MM.1S (cell line): ENCODE measurements at regions not wholly inside any gene's neighbourhood (a gene's known extent, or its start where the extent isn't known, plus 50 kb on each side); places are given as distances from the start of the nearest gene placed in this dataset.

ENCODE experiments used
- DNase-seq: peaks from one replicate; pipeline ENCODE4 v3.0.0-alpha.2; 2015
- H2AFZ ChIP-seq: fragments of 300-600 bp; sonication (generic); 2 replicates; pipeline ENCODE4 v1.6.0; 2016; ENCODE audit warnings: antibody characterized with exemption, low read length
- H3F3A ChIP-seq: fragments of 300-600 bp; sonication (generic); 2 replicates; pipeline ENCODE4 v1.6.1; 2016; ENCODE audit warnings: mild to moderate bottlenecking, antibody characterized with exemption, low read length, moderate library complexity, mixed read lengths; ENCODE audit not compliant: insufficient read depth
- H3K27ac ChIP-seq: fragments of 300-600 bp; sonication (generic); 2 replicates; pipeline ENCODE4 v1.5.1; 2016; ENCODE audit warnings: mild to moderate bottlenecking, low read length
- H3K27me3 ChIP-seq: fragments of 300-600 bp; sonication (generic); replicated peaks from 2 replicates; pipeline ENCODE4 v1.6.0; 2016; ENCODE audit warnings: low read length; ENCODE audit not compliant: insufficient read depth
- H3K36me3 ChIP-seq: fragments of 300-600 bp; sonication (generic); replicated peaks from 2 replicates; pipeline ENCODE4 v1.6.1; 2016; ENCODE audit warnings: mild to moderate bottlenecking, low read length, mixed read lengths; ENCODE audit not compliant: insufficient read depth
- H3K4me1 ChIP-seq: fragments of 300-600 bp; sonication (generic); 2 replicates; pipeline ENCODE4 v1.6.1; 2016; ENCODE audit warnings: low read length, mixed read lengths
- H3K4me2 ChIP-seq: fragments of 300-600 bp; sonication (generic); 2 replicates; pipeline ENCODE4 v1.6.0; 2016; ENCODE audit warnings: low read depth, low read length
- H3K4me3 ChIP-seq: fragments of 300-600 bp; sonication (generic); 2 replicates; pipeline ENCODE4 v1.5.1; 2016; ENCODE audit warnings: low read length, mixed read lengths
- H3K79me2 ChIP-seq: fragments of 300-600 bp; sonication (generic); 2 replicates; pipeline ENCODE4 v1.6.1; 2016; ENCODE audit warnings: mixed run types, low read length, mixed read lengths
- H3K9ac ChIP-seq: fragments of 300-600 bp; sonication (generic); 2 replicates; pipeline ENCODE4 v1.6.1; 2016; ENCODE audit warnings: low read length, mixed read lengths
- H3K9me2 ChIP-seq: fragments of 300-600 bp; sonication (generic); replicated peaks from 2 replicates; pipeline ENCODE4 v1.6.1; 2016; ENCODE audit warnings: mild to moderate bottlenecking, low read length, mixed read lengths; ENCODE audit not compliant: insufficient read depth
- H3K9me3 ChIP-seq: fragments of 300-600 bp; sonication (generic); replicated peaks from 2 replicates; pipeline ENCODE4 v1.6.1; 2016; ENCODE audit warnings: mild to moderate bottlenecking, low read length, mixed read lengths; ENCODE audit not compliant: insufficient read depth
- H4K20me1 ChIP-seq: fragments of 300-600 bp; sonication (generic); 2 replicates; pipeline ENCODE4 v1.6.1; 2016; ENCODE audit warnings: mild to moderate bottlenecking, low read length, moderate library complexity, mixed read lengths; ENCODE audit not compliant: insufficient read depth
- CTCF ChIP-seq: fragments of 300-600 bp; sonication (generic); IDR thresholded peaks from 2 replicates; pipeline ENCODE4 v1.5.1; 2016; ENCODE audit warnings: antibody characterized with exemption, low read length, mixed read lengths
- EZH2 ChIP-seq: fragments of 300-600 bp; sonication (generic); optimal IDR thresholded peaks from 2 replicates; pipeline ENCODE3; 2017; ENCODE audit warnings: low read depth, mild to moderate bottlenecking, antibody characterized with exemption, low read length, mixed read lengths
- EZH2phosphoT487 ChIP-seq: fragments of 300-600 bp; sonication (generic); IDR thresholded peaks from 2 replicates; pipeline ENCODE4 v1.6.1; 2018; ENCODE audit warnings: antibody characterized with exemption, low read length

- no peaks in the 10 kb centered on the region for H3K9me3 ChIP-seq
- H3K79me2 ChIP-seq = no peaks in the 10 kb centered on the region
- no peaks in the 10 kb centered on the region for H3K36me3 ChIP-seq
- no peak overlapping the region for H3K9ac ChIP-seq
- no peaks in the 10 kb centered on the region for H4K20me1 ChIP-seq
- no peak overlapping the region for H3K4me2 ChIP-seq
- H3K4me3 ChIP-seq = no peak overlapping the region
- TF ChIP-seq EZH2 (no peak), CTCF (no peak), EZH2phosphoT487 (no peak)
- H3K27me3 ChIP-seq = peaks cover 42% of the 10 kb centered on the region
- DNase-seq = no peak
- H2AFZ ChIP-seq = no peak overlapping the region
- no peak overlapping the region for H3K27ac ChIP-seq
- no peaks in the 10 kb centered on the region for H3K9me2 ChIP-seq
- H3K4me1 ChIP-seq = no peaks in the 10 kb centered on the region
- H3F3A ChIP-seq = no peaks in the 10 kb centered on the region
These were observed 137.7 kb upstream of the NKX1-1 start for GRCh38 chr4:1543976-1544375.

GRCh38 chr4:1543561-1543960, 137.3 kb upstream of the NKX1-1 start:
- no peak overlapping the region for H3K9ac ChIP-seq
- DNase-seq = no peak
- no peaks in the 10 kb centered on the region for H3K4me1 ChIP-seq
- H2AFZ ChIP-seq = no peak overlapping the region
- H3K27ac ChIP-seq = no peak overlapping the region
- no peaks in the 10 kb centered on the region for H3K9me3 ChIP-seq
- peaks cover 41% of the 10 kb centered on the region for H3K27me3 ChIP-seq
- no peak overlapping the region for H3K4me2 ChIP-seq
- H3K4me3 ChIP-seq = no peak overlapping the region
- no peaks in the 10 kb centered on the region for H4K20me1 ChIP-seq
- H3K9me2 ChIP-seq = no peaks in the 10 kb centered on the region
- H3K79me2 ChIP-seq = no peaks in the 10 kb centered on the region
- TF ChIP-seq EZH2 (no peak), CTCF (no peak), EZH2phosphoT487 (no peak)
- no peaks in the 10 kb centered on the region for H3K36me3 ChIP-seq
- H3F3A ChIP-seq = no peaks in the 10 kb centered on the region

- H3K27me3 ChIP-seq = peaks cover 37% of the 10 kb centered on the region
- H3K9me2 ChIP-seq = no peaks in the 10 kb centered on the region
- no peak overlapping the region for H2AFZ ChIP-seq
- H3K9ac ChIP-seq = no peak overlapping the region
- H3F3A ChIP-seq = no peaks in the 10 kb centered on the region
- TF ChIP-seq CTCF (no peak), EZH2 (no peak), EZH2phosphoT487 (no peak)
- H3K4me1 ChIP-seq = no peaks in the 10 kb centered on the region
- no peaks in the 10 kb centered on the region for H3K36me3 ChIP-seq
- no peaks in the 10 kb centered on the region for H4K20me1 ChIP-seq
- no peaks in the 10 kb centered on the region for H3K9me3 ChIP-seq
- H3K4me2 ChIP-seq = no peak overlapping the region
- no peaks in the 10 kb centered on the region for H3K79me2 ChIP-seq
- H3K27ac ChIP-seq = no peak overlapping the region
- H3K4me3 ChIP-seq = no peak overlapping the region
- no peak for DNase-seq
These were observed 136.5 kb upstream of the NKX1-1 start for GRCh38 chr4:1542516-1543320.
